Neutrophil (primary cell): ENCODE measurements at regions not wholly inside any gene's neighbourhood (a gene's known extent, or its start where the extent isn't known, plus 50 kb on each side); places are given as distances from the start of the nearest gene placed in this dataset.

Experiments
- H3K27ac ChIP-seq: fragments of 200-600 bp; sonication (generic); 2 replicates; pipeline ENCODE4 v1.5.1; 2016; ENCODE audit warnings: mild to moderate bottlenecking, moderate library complexity
- H3K27me3 ChIP-seq: fragments of 200-600 bp; sonication (generic); 2 replicates; pipeline ENCODE4 v1.6.0; 2016; ENCODE audit warnings: mild to moderate bottlenecking
- H3K36me3 ChIP-seq: fragments of 200-600 bp; sonication (generic); 2 replicates; pipeline ENCODE4 v1.5.1; 2017
- H3K4me1 ChIP-seq, 2 experiments: fragments of 200-600 bp in 1 of 2; sonication (generic) in 1 of 2; 1 replicate in 1 of 2; 2 replicates in 1 of 2; pipeline versions ENCODE4 v1.5.1 to v1.6.1; 2013 to 2016; ENCODE audit warnings: low read depth in 1 of 2, low read length in 1 of 2, mild to moderate bottlenecking in 1 of 2, moderate library complexity in 1 of 2; ENCODE audit not compliant: control insufficient read depth in 1 of 2, insufficient read depth in 1 of 2
- H3K4me3 ChIP-seq, 2 experiments: fragments of 200-600 bp in 1 of 2; sonication (generic) in 1 of 2; 1 replicate in 1 of 2; 2 replicates in 1 of 2; pipeline ENCODE4 v1.5.1; 2013 to 2016; ENCODE audit warnings: low read depth in 1 of 2, low read length in 1 of 2, mild to moderate bottlenecking in 1 of 2, moderate library complexity in 1 of 2
- H3K9me3 ChIP-seq: fragments of 200-600 bp; sonication (generic); 2 replicates; pipeline ENCODE4 v1.5.1; 2016
- CTCF ChIP-seq: fragments of 200-600 bp; sonication (generic); IDR thresholded peaks from 2 replicates; pipeline ENCODE4 v1.5.1; 2016; ENCODE audit warnings: antibody characterized with exemption

- no peak overlapping the region for H3K4me3 ChIP-seq
- H3K9me3 ChIP-seq, result no peaks in the 10 kb centered on the region
- TF ChIP-seq CTCF, result no peak
- no peaks in the 10 kb centered on the region for H3K27me3 ChIP-seq
- H3K36me3 ChIP-seq, result no peaks in the 10 kb centered on the region
- no peaks in the 10 kb centered on the region for H3K4me1 ChIP-seq
- H3K27ac ChIP-seq, result no peak overlapping the region
These were observed 463.1 kb downstream of the SATB2 start for GRCh38 chr2:198994678-198995077.

- TF ChIP-seq CTCF, result no peak
- no peak overlapping the region for H3K4me3 ChIP-seq
- H3K27me3 ChIP-seq, result no peaks in the 10 kb centered on the region
- no peaks in the 10 kb centered on the region for H3K4me1 ChIP-seq
- H3K9me3 ChIP-seq, result no peaks in the 10 kb centered on the region
- no peaks in the 10 kb centered on the region for H3K36me3 ChIP-seq
- H3K27ac ChIP-seq, result no peak overlapping the region
These were observed 466.3 kb downstream of the SATB2 start for GRCh38 chr2:198991431-198991830.

- H3K9me3 ChIP-seq, result no peaks in the 10 kb centered on the region
- no peaks in the 10 kb centered on the region for H3K36me3 ChIP-seq
- H3K4me1 ChIP-seq, result no peaks in the 10 kb centered on the region
- no peak overlapping the region for H3K27ac ChIP-seq
- H3K4me3 ChIP-seq, result no peak overlapping the region
- TF ChIP-seq CTCF, result no peak
- no peaks in the 10 kb centered on the region for H3K27me3 ChIP-seq
These were observed 482.0 kb downstream of the SATB2 start for GRCh38 chr2:198975779-198976178.

- no peaks in the 10 kb centered on the region for H3K27me3 ChIP-seq
- H3K4me1 ChIP-seq, result no peaks in the 10 kb centered on the region
- H3K4me3 ChIP-seq, result no peak overlapping the region
These were observed 484.0 kb downstream of the SATB2 start for GRCh38 chr2:198973785-198974184.

GRCh38 chr2:198973181-198973580 lies 484.6 kb downstream of the SATB2 start:
- no peaks in the 10 kb centered on the region for H3K9me3 ChIP-seq
- no peak overlapping the region for H3K27ac ChIP-seq
- H3K36me3 ChIP-seq, result no peaks in the 10 kb centered on the region
- H3K4me3 ChIP-seq, result no peak overlapping the region
- no peaks in the 10 kb centered on the region for H3K27me3 ChIP-seq
- no peaks in the 10 kb centered on the region for H3K4me1 ChIP-seq
- no peak for TF ChIP-seq CTCF

More at GRCh38 chr2:198973785-198974184, 484.0 kb downstream of the SATB2 start:
- Histone ChIP-seq H3K27ac (no peak overlapping the region), H3K9me3 (no peaks in the 10 kb centered on the region), H3K36me3 (no peaks in the 10 kb centered on the region)
- no peak for TF ChIP-seq CTCF

- no peaks in the 10 kb centered on the region for H3K27me3 ChIP-seq
- H3K4me1 ChIP-seq, result no peaks in the 10 kb centered on the region
- H3K9me3 ChIP-seq, result no peaks in the 10 kb centered on the region
- no peak overlapping the region for H3K4me3 ChIP-seq
- H3K27ac ChIP-seq, result no peak overlapping the region
- no peak for TF ChIP-seq CTCF
- H3K36me3 ChIP-seq, result no peaks in the 10 kb centered on the region
These were observed 489.2 kb downstream of the SATB2 start for GRCh38 chr2:198968545-198968944.
